ENCODE measurements at regions not wholly inside any gene's neighbourhood (a gene's known extent, or its start where the extent isn't known, plus 50 kb on each side); places are given as distances from the start of the nearest gene placed in this dataset.
"Not testable (repeated sequence)": the region's sequence is repeated elsewhere in the genome, so short reads cannot be mapped to it uniquely, and the experiment has no call there.

DNA sequence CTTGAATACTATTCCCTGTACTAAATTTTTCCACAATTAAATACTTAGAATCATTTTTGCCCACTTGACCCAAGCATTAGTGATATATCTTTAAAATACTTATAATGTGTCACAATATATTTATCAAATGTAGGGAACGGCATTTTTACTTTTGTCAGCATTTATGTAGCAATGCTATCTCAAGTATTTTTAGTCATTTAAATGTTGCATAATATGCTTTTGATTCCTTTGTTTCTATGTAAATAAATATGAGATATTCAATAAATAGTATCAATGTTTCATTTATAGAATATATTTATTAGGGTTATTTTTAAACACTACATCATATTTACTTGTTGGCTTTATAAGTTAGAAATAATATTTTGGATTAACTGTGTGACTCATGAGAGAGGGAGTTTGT lies 199.7 kb upstream of the WSB1 start:
- not testable (repeated sequence) for DNase-seq (ENCODE audit: low read depth in 3 of 3)

- DNase-seq (ENCODE audit: low read depth in 3 of 3), result not testable (repeated sequence)
Observed at GRCh38 chr17:27095821-27096220, 198.1 kb upstream of the WSB1 start.

DNA sequence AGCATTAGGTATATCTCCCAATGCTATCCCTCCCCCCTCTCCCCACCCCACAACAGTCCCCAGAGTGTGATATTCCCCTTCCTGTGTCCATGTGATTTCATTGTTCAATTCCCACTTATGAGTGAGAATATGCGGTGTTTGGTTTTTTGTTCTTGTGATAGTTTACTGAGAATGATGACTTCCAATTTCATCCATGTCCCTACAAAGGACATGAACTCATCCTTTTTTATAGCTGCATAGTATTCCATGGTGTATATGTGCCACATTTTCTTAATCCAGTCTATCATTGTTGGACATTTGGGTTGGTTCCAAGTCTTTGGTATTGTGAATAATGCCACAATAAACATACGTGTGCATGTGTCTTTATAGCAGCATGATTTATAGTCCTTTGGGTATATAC lies 194.6 kb upstream of the WSB1 start:
- not testable (repeated sequence) for DNase-seq (ENCODE audit: low read depth in 3 of 3)

GRCh38 chr17:27104605-27105221 lies 189.2 kb upstream of the WSB1 start:
- DNase-seq (ENCODE audit: low read depth in 3 of 3), result not testable (repeated sequence)

DNA sequence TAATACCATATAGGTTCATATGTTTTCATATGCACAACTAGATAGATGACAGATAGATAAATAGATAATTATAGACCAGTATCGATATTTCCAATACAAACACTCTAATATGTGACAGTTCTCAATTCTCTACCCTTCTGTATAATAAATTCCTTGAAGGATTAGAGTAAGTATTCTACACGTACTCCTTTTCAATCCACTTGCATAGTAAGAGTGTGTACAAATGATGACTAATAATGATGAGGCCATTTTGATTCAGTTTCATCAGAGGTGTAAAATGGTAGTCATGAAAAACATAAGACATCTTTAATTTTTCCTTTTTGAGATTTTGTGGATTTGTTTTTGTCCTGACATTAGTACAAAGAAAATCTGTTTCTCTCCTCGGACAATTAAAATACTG lies 188.3 kb upstream of the WSB1 start:
- DNase-seq (ENCODE audit: low read depth in 3 of 3), result no peak

DNA sequence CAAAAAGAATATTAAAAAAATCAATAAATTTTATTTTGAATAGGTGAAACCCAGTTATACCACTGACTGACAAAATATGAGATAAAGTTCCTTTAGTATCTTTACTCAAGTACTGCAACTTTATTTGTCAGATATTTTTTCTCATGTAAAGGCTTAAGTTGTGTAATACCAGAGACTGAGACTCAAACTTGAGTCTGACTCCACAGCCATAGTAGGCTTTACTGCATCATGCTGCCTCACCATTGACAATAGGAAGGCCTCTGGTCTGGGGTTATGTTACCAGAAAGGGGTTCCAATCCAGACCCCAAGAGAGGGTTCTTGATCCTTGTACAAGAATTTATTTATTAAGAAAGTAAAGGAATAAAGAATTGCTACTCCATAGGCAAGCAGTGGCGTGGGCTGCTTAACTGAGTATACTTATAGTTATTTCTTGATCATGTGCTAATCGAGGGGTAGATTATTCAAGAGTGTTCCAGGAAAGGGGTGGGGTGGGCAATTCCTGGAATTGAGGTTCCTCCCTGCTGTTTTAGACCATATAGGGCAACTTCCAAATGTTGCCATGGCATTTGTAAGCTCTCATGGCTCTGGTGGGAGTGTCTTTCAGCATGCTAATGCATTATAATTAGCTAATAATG lies 187.4 kb upstream of the WSB1 start:
- DNase-seq (ENCODE audit: low read depth in 3 of 3), result no peak

- DNase-seq (ENCODE audit: low read depth in 3 of 3), result no peak
Observed at GRCh38 chr17:27106982-27107360, 186.9 kb upstream of the WSB1 start.

DNA sequence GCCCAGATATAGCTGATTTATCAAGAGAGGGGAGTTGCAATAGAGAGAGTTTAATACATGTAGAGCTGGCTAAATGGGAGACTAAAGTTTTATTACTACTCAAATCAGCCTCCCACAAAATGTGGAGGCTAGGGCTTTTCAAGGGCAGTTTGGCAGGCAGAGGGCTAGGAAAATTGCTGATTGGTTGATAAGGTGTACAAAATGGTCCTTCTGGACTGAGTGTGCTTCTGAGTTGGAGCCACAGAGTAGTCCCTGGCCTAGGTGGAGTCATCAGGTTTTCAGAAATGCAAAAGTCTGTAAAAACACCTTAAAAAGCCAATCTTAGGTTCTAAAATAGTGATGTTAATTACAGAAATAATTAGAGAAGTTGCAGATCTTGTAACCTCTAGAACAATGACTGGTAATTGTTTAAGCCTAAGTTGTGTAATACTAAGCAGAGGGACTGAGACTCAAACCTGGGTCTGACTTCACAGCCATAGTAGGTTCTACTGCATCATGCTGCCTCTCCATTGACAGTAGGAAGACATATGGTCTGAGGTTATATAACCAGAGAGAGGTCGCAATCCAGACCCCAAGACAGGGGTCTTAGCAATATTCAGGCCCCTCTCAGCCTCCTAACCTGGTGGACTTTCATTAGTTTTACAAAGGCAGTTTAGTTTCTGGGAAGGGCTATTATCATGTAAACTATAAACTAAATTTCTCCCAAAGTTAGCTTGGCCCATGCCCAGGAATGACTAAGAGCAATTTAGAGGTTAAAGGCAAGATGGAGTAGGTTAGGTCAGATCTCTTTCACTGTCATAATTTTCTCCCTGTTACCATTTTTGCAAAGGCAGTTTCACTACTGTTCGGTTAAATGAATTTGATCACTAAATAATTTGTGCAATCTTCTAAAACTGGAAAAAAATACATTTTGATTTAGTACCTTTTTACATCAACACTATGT lies 186.3 kb upstream of the WSB1 start:
- DNase-seq (ENCODE audit: low read depth in 3 of 3), result not testable (repeated sequence)

DNA sequence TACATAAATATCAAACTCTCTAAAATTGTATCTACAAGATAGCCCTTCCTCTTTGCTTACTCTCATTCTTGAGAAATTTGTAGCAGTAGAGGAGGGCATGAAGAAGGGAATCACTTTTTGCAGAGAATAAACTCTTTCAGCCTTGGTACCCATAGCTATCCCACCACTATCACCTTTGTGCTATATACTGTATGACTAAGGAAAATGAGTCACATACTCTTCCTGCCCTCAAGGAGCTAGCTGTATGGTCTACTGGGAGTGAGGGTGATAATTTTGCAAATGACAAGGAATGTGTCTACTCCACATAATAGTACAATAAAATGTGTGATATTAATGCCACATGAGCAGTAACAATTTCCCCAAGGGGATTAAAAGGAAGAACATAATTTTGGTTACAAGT lies 184.6 kb upstream of the WSB1 start:
- no peak for DNase-seq (ENCODE audit: low read depth in 3 of 3)

GRCh38 chr17:27153005-27153404 lies 140.9 kb upstream of the WSB1 start:
- DNase-seq (ENCODE audit: low read depth in 3 of 3), result no peak

DNA sequence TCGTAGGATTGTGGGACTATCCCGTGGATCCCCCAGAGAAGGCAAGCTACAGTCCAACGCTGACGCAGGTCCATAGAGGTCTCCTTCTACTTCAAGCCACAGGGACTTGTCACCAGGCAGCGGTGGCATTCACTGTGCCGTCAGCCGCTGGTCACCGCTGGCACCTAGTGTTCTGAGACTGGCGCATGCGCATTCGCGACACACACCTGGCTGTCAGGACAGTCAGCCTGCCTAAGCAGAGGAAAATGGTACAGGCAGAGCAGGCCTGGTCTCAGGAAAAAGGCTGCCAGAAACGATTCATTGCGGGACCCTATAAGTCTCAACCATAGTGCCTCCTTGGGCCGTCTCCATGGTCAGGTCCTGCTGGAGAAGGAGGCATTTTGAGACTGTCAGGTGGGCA lies 138.0 kb upstream of the WSB1 start:
- no peak for DNase-seq (ENCODE audit: low read depth in 3 of 3)

DNA sequence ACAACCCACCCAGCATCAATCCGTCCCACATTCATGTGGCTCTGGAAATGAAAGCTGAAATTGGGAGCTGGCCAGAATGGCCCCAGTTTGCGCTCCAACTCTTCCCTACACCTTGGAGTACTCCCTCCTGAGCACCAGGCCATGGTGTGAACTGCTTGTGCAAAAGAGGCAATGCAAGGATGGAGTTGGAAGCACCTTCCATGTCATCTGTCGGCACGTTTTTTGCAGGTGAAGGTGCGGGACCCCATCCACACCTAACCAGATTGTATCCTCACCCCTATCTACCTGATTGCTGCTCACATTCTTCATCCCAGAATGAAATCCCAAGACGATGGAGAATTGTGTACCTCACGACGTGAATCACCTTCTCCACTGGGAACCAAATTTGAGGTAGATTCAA lies 136.6 kb upstream of the WSB1 start:
- no peak for DNase-seq (ENCODE audit: low read depth in 3 of 3)

DNA sequence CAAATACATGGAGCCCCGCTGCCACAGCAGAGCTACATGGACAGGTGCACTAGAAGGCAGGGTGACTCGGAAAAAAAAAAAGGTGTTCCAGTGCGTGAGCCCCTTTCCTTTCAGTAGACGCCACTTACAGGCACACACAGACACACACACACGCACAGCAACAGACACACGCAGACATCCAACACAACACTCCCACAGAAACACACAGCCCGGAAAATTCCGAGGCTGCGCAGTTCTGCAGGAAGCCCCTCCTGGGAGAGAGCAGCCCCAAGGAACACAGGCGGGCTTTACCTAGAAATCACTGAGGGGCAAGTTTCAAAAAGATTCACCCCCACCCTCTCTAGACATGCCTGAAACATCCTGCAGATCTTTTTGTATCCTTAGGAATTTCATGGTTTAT lies 136.0 kb upstream of the WSB1 start:
- no peak for DNase-seq (ENCODE audit: low read depth in 3 of 3)

- DNase-seq (ENCODE audit: low read depth in 3 of 3), result no peak
Observed at GRCh38 chr17:27158382-27158781, 135.5 kb upstream of the WSB1 start.

DNA sequence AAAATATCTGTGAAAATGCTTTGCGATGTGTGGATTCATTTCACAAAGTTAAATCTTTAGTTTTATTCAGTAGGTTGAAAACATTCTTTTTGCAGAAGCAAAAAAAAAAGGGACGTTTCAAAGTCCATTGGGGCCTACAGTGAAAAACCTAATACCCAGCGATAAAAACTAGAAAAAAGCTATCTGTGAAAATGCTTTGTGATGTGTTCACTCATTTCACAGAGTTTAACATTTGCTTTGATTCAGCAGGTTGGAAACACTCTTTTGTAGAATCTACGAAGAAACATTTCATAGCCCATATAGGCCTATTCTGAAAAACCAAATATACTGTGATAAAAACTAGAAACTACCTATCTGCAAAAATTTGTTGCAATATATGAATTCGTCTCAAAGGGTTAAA lies 113.6 kb upstream of the WSB1 start:
- no peak for DNase-seq (ENCODE audit: low read depth in 3 of 3)

- not testable (repeated sequence) for DNase-seq (ENCODE audit: low read depth in 3 of 3)
Observed at GRCh38 chr17:27181379-27181925, 112.5 kb upstream of the WSB1 start.

DNA sequence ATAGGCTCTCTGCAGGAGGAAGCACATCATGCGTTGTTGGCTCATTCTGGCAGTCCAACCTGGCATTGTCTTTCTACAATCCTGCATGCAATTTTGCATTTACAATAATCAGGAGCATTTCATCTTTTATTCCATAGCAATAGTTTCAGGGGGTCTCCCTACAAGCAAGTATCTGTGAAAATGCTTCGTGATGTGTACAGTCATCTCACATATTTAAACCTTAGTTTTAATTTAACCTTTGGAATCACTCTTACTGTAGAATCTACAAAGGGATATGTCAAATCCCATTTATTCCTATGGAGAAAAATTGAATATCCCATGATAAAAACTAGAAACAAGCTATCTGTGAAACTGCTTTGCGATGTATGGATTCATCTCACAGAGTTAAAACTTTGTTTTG lies 112.0 kb upstream of the WSB1 start:
- no peak for DNase-seq (ENCODE audit: low read depth in 3 of 3)

DNA sequence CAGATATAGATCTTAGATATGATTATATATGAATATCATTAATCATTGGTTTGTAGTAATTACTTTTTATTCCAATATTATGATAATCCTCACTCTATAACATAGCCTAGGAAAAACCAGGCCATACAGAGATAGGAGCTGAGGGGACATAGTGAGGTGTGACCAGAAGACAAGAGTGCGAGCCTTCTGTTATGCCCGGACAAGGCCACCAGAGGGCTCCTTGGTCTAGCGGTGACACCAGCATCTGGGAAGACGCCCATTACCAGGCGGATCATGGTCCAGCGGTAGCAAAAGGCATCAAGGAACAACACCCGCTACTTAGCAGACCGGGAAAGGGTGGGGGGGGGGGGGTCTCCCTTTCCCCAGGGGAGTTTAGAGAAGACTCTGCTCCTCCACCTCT lies 96.4 kb upstream of the WSB1 start:
- DNase-seq (ENCODE audit: low read depth in 3 of 3), result not testable (repeated sequence)

- DNase-seq (ENCODE audit: low read depth in 3 of 3), result no peak
Observed at GRCh38 chr17:27199948-27200347, 94.0 kb upstream of the WSB1 start.

DNA sequence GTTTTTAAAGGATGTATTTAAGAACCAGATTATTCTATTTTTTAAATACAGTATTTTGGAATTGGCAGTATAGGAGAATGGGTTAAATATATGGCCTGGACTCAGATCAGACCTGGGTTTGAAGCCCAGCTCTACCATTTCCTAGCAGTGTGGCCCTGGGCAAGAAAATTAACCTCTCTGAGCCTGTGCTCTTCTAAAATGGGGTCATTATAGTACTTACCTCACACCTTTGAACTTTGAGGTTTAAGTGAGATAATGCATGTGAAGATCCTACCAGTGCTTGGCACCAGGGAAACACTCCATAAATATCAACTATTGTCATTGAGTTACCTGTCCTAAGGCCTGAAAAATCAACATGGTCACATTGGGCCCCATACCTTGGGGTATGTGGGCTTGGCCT lies 93.4 kb upstream of the WSB1 start:
- no peak for DNase-seq (ENCODE audit: low read depth in 3 of 3)

- DNase-seq (ENCODE audit: low read depth in 3 of 3), result no peak
Observed at GRCh38 chr17:27203241-27203640, 90.7 kb upstream of the WSB1 start.

DNA sequence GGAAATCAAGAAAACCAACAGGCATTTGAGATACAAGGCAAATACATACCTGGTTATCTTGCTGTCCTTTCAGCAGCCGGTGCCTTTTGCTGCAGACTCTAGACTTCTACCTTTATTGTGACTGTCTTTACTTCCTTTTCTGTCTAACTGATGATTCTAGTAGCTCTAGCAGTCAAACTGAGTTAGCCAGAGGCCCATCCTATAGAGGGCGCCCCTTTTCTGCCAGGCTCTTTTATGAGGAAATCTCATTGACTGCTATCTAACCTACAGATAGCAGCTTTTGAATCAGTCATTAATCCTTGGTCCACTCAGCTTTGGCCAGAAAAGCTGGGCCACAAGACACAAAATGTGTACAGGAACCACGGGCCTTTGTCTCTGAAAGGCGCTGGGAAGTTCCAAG lies 87.5 kb upstream of the WSB1 start:
- DNase-seq (ENCODE audit: low read depth in 3 of 3), result no peak

All from stimulated activated CD4-positive, alpha-beta T cell treated with anti-CD3 and anti-CD28 coated beads, TNF-alpha, amount 100 ng/mL, for 48 hours (primary cell).